Colonic mucosa (tissue), 4 donors: ENCODE measurements at regions not wholly inside any gene's neighbourhood (a gene's known extent, or its start where the extent isn't known, plus 50 kb on each side); places are given as distances from the start of the nearest gene placed in this dataset.

Source experiments
- DNase-seq: peaks from one replicate; pipeline ENCODE4 v3.0.0-alpha.2; 2020
- H3K27ac ChIP-seq: fragments of 200-600 bp; one replicate; pipeline ENCODE4 v1.8.0; 2021
- H3K27me3 ChIP-seq: fragments of 200-600 bp; one replicate; pipeline ENCODE4 v1.8.0; 2021
- H3K36me3 ChIP-seq: fragments of 200-600 bp; one replicate; pipeline ENCODE4 v1.8.0; 2021
- H3K4me1 ChIP-seq: fragments of 200-600 bp; one replicate; pipeline ENCODE4 v1.8.0; 2021; ENCODE audit warnings: mild to moderate bottlenecking
- H3K4me3 ChIP-seq: fragments of 200-600 bp; one replicate; pipeline ENCODE4 v1.8.0; 2021
- H3K9ac ChIP-seq, 2 donors: one replicate each; pipeline ENCODE4 v1.7.0; 2013; ENCODE audit warnings: control low read depth in 2 of 2, low read depth in 2 of 2, low read length in 2 of 2
- H3K9me3 ChIP-seq: fragments of 200-600 bp; one replicate; pipeline ENCODE4 v1.8.0; 2021
- CTCF ChIP-seq: fragments of 200-600 bp; IDR thresholded peaks from one replicate; pipeline ENCODE4 v1.8.0; 2022; ENCODE audit warnings: antibody characterized with exemption, mild to moderate bottlenecking
- intact Hi-C: fragments of 100-400 bp; cut with DNase I; formaldehyde crosslinking; loops from one replicate; pipeline ENCODE4 v1.14.1; 2022
- donor health status: healthy.
- donor health status: DM: no; HTN: no; CAD: no.
- donor health status: DM: no; HTN: no; CAD: no.

- intact Hi-C loops = no loop called here
- DNase-seq = no peak
- H3K9me3 ChIP-seq = no peaks in the 10 kb centered on the region
- H3K9ac ChIP-seq = no peak overlapping the region
- no peak for TF ChIP-seq CTCF
- no peak overlapping the region for H3K4me3 ChIP-seq
- no peaks in the 10 kb centered on the region for H3K27me3 ChIP-seq
- H3K27ac ChIP-seq = no peak overlapping the region
- no peaks in the 10 kb centered on the region for H3K36me3 ChIP-seq
- no peaks in the 10 kb centered on the region for H3K4me1 ChIP-seq
Measured at GRCh38 chr6:4192627-4193026, 57.3 kb upstream of the ECI2 start.

- no peak for TF ChIP-seq CTCF
- Histone ChIP-seq H3K4me3 (no peak overlapping the region), H3K27ac (no peak overlapping the region), H3K27me3 (no peaks in the 10 kb centered on the region), H3K9ac (no peak overlapping the region), H3K4me1 (no peaks in the 10 kb centered on the region), H3K36me3 (no peaks in the 10 kb centered on the region), H3K9me3 (no peaks in the 10 kb centered on the region)
- intact Hi-C loops = no loop called here
- DNase-seq = no peak
Measured at GRCh38 chr6:4192173-4192572, 56.8 kb upstream of the ECI2 start.

GRCh38 chr6:4191271-4191721 is 55.9 kb upstream of the ECI2 start:
- H3K4me1 ChIP-seq = no peaks in the 10 kb centered on the region
- no peak for TF ChIP-seq CTCF
- H3K9ac ChIP-seq = no peak overlapping the region
- H3K27me3 ChIP-seq = no peaks in the 10 kb centered on the region
- H3K36me3 ChIP-seq = no peaks in the 10 kb centered on the region
- intact Hi-C loops = no loop called here
- DNase-seq = no peak
- H3K27ac ChIP-seq = no peak overlapping the region
- H3K4me3 ChIP-seq = no peak overlapping the region
- H3K9me3 ChIP-seq = no peaks in the 10 kb centered on the region

GRCh38 chr6:4189249-4189648 is 53.9 kb upstream of the ECI2 start:
- no peaks in the 10 kb centered on the region for H3K27me3 ChIP-seq
- H3K36me3 ChIP-seq = no peaks in the 10 kb centered on the region
- no peak overlapping the region for H3K4me3 ChIP-seq
- no peak for TF ChIP-seq CTCF
- no peak for DNase-seq
- no peak overlapping the region for H3K27ac ChIP-seq
- intact Hi-C loops = no loop called here
- H3K4me1 ChIP-seq = no peaks in the 10 kb centered on the region
- H3K9me3 ChIP-seq = no peaks in the 10 kb centered on the region
- H3K9ac ChIP-seq = no peak overlapping the region

- Histone ChIP-seq H3K9me3 (no peaks in the 10 kb centered on the region), H3K4me3 (no peak overlapping the region), H3K4me1 (no peaks in the 10 kb centered on the region), H3K27me3 (no peaks in the 10 kb centered on the region), H3K36me3 (no peaks in the 10 kb centered on the region), H3K27ac (no peak overlapping the region), H3K9ac (no peak overlapping the region)
- intact Hi-C loops = no loop called here
- DNase-seq = no peak
- no peak for TF ChIP-seq CTCF
Measured at GRCh38 chr6:4188801-4189200, 53.4 kb upstream of the ECI2 start.

- Histone ChIP-seq H3K9me3 (no peaks in the 10 kb centered on the region), H3K27me3 (no peaks in the 10 kb centered on the region), H3K4me3 (no peak overlapping the region), H3K9ac (no peak overlapping the region), H3K27ac (no peak overlapping the region), H3K4me1 (no peaks in the 10 kb centered on the region), H3K36me3 (no peaks in the 10 kb centered on the region)
- DNase-seq = no peak
- no peak for TF ChIP-seq CTCF
- intact Hi-C loops = no loop called here
Measured at GRCh38 chr6:4187480-4187879, 52.1 kb upstream of the ECI2 start.
